NCI-H2196 treated with DMSO at 0.1 percent for 48 hours (cell line): ENCODE measurements at regions not wholly inside any gene's neighbourhood (a gene's known extent, or its start where the extent isn't known, plus 50 kb on each side); places are given as distances from the start of the nearest gene placed in this dataset.

ENCODE experiments used
- DNase-seq: peaks from one replicate; lab custom pipeline; 2025; ENCODE audit not compliant: unreplicated experiment; lab: John Stamatoyannopoulos, UW

DNA sequence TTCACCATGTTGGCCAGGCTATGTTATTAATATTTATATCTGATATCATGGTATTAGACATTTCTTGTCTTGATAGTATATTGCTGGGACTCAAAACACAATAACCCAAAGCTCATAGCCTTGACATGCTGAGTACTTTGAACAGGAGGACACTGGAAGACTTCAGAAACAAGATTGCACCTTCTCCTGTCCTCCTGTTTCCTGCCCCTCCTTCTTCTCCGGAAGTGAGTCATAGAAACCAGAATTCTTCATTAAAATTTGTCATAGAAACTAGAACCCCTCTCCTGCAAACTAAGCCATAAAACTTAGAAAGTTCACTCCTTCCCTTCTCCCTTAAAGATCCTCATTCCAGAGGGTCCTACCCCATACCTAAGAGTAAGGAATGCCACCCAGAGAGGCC lies 400.2 kb downstream of the SLITRK5 start:
- DNase-seq, result no peak

- no peak for DNase-seq
Observed at GRCh38 chr13:88074794-88075510, 403.8 kb downstream of the SLITRK5 start.

DNA sequence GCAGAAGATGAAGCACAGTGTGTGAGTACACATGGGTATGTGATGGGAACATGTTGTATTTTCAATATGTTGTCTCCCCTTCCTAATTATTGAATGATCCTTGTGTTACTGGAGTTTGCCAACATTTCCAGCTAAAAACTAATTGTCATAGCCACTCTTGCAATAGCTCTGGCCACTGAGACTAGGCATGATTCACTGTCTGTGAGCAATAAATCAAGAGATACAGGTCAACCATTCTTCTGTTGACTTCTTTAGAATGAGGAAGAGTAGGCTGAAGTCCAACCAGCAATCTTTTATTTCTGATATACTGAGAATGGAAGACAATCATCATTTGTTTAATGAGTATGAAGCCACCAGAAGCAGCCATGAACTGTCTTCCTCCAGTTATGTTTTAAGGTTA lies 413.9 kb downstream of the SLITRK5 start:
- DNase-seq, result no peak

GRCh38 chr13:88086577-88086976 lies 415.4 kb downstream of the SLITRK5 start:
- no peak for DNase-seq

DNA sequence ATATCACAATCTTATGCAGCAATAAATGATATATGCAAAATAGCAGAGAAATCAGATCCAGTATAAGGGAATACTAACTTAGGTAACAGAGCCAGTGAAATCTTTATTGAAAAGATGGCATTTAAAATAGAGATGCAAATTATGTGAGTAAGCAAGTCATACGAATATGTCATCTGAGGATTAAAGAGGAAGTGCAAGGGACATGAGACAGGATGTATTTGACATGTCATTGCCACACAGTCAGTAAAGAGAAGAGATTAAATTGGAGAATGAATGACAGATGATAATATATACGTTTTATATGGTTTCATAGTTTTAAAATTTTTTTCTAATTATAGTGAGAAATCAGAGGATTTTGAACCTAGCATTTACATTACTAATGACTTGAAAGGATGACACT lies 426.4 kb downstream of the SLITRK5 start:
- DNase-seq, result no peak

GRCh38 chr13:88103824-88104223 lies 432.7 kb downstream of the SLITRK5 start:
- DNase-seq, result no peak

DNA sequence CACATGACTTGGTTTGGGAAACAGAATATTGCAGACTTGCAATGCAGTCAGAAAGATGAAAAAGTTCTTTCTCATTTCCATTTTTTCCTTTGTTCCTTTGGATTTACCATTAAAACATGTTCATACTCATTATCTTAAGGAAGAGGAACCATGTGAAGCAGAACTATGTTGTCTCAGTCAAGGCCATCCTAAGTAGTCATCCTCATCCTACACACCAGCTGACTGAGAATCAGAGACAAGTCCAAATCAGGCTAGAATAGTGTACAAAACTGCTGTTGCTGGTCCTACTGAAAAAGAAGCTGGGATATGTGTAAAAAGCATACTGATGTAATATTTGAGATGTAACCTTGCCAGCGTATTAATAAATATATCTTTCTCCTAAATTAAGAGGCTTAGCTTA lies 433.4 kb downstream of the SLITRK5 start:
- DNase-seq, result no peak

- DNase-seq, result no peak
Observed at GRCh38 chr13:88107570-88107969, 436.4 kb downstream of the SLITRK5 start.

- no peak for DNase-seq
Observed at GRCh38 chr13:88112526-88112925, 441.4 kb downstream of the SLITRK5 start.

DNA sequence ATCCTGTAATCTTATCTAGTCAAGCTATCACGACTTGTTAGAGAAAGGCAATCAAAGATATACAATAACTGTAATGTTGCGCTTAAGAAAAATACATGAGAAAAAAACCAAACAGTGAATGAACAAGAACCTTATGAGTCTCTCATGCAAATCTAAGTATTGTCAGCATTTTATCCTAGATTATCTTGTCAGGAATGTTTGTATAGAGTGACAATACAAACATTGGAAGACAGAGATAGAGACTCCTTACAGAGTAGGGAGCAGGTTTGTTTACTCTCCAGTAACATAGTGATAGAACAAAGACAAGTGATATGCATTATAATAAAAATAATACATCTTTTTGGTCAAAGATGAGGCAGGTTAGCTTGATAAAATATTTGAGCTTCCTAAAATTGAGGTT lies 444.8 kb downstream of the SLITRK5 start:
- no peak for DNase-seq

- no peak for DNase-seq
Observed at GRCh38 chr13:88118952-88119351, 447.8 kb downstream of the SLITRK5 start.

DNA sequence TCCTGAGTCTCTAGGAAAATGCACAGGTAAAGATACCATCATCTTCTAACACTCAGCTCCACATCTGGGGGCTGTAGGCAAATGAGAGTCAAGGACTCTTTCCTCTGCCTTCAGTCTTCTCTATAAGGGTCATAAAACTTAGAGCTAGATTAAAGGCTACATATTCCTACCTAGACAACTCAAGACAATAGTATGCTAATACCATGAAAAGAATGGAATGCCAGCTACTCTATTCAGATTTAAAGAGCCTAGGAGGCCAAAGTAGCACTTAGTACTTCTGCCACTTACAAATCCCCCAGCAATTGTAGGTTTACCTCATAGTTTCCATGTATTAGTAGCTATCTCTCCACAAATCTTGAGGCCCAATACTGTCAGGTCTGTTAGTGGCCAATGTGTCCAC lies 453.0 kb downstream of the SLITRK5 start:
- DNase-seq, result no peak

- no peak for DNase-seq
Observed at GRCh38 chr13:88125055-88125454, 453.9 kb downstream of the SLITRK5 start.

- DNase-seq, result no peak
Observed at GRCh38 chr13:88136098-88136790, 465.1 kb downstream of the SLITRK5 start.

DNA sequence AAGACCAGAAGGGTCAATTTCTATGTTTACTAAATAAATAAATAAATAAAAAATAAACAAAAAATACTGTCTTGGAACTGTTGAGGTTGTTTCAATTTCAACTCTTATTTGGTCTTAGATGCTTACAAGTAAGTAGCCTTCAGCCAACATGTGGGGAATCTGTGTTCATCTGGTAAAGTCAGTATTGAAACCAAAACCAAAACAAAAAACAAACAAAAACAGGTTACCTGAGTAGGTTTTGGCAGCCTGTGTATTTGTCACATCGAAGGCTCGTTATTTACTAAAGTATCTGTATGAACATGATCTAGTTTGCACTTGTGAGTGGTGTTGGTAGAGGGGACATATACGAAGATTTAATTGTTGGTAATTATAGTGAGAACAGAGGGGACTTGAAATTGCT lies 471.5 kb downstream of the SLITRK5 start:
- DNase-seq, result no peak

GRCh38 chr13:88144580-88144979 lies 473.4 kb downstream of the SLITRK5 start:
- no peak for DNase-seq

DNA sequence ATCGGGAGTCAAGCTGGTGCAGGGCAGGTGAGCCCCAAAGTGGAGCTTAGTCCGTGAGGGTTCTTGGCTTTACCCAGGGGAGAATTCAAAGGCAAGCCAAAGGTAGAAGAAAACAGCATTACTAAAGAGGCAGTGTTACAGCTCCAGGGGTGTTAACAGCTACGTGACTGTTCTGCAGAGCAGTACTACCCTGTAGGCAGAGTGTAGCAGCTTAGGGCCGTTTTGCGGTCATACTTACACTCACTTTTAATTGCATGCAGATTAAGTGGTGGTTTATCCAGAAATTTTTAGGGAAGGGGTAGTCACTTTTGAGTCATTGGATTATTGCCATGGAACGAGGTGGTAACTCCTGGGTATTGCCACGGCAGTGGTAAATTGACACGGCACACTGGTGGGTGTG lies 482.2 kb downstream of the SLITRK5 start:
- no peak for DNase-seq

GRCh38 chr13:88154001-88154400 lies 482.8 kb downstream of the SLITRK5 start:
- no peak for DNase-seq

DNA sequence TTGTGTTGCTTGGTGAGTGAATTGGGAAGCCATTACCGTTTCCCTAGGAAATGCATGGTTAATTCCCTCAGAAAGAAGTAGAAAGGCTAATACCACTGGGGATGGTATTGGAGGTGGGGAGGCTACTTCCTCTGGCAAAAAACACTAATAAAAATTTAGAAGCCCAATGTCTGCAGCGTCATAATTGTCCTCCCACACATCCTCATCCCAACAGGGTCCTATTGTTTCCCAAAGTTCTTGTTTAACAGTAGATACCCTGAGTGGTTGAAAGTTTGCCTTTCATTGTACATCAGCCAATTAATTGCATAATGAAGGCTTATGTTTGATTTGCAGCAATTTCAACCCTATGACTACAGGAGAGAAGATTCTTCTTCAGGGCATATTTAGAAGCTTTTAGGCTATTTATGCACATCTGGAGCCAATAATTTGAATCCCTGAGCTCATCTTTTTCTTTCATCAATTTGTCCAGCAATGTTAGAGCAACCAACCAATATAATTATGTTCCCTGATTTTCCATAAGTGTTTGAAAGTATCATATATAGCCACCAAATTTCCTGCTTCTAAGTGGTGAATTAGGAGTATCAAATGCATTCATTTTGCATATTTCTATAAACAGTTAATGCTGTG lies 491.0 kb downstream of the SLITRK5 start:
- no peak for DNase-seq

DNA sequence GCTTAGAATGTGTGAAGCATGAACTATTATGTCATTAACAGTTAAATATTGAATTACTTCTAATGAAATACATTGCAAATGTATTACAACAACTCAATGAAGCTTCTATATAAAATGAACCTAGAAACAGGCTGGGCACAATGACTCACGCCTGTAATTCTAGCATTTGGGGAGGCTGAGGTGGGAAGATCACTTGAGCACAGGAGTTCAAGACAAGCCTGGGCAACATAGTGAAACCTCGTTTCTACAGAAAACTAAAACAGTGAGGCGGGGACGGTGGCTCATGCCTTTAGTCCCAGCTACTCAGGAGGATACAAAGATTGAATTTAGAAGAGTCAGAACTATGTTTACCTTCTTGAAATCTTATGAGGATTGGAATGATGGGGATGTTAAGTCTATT lies 505.1 kb downstream of the SLITRK5 start:
- no peak for DNase-seq

GRCh38 chr13:88183440-88183839 lies 512.3 kb downstream of the SLITRK5 start:
- DNase-seq, result no peak

DNA sequence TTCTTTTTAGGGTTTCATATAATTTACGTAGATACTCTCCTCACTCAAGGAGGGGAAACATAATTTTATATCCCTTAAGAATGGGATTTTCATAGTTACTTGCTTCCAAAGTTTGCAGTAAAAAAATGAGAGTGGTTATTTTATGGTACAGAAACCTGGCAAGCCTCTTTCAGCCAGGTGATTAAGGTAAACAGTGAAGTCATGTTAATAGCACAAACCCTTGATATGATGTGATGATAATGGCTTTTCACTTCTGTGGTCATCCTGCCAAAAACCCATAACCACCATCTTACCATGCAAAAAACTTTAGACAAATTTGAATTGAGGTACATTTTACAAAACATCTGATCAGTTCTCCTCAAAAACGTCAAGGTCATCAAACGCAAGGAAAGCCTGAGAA lies 517.8 kb downstream of the SLITRK5 start:
- DNase-seq, result no peak
